ENCODE measurements at regions not wholly inside any gene's neighbourhood (a gene's known extent, or its start where the extent isn't known, plus 50 kb on each side); places are given as distances from the start of the nearest gene placed in this dataset.
"Not testable (repeated sequence)": the region's sequence is repeated elsewhere in the genome, so short reads cannot be mapped to it uniquely, and the experiment has no call there.

DNA sequence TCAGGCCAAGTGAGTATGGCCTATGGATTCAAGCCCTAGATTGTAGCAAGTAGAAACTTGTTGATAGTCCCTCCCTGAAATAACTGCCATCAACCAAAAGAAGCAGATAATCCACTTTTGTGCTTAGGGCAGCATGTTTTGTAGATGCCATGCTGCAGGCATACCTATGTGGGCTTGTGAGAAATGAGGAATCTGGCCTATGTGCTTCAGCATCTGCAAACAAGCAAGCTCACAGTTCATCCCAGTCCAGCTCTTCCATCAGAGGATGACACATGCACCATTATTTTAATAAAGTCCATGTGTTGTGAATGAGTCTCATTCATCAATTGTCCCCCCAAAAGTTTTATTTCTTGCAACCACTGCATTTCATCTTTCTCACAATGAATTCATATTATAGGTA is 421.9 kb upstream of the DIPK2B start:
- Mint-ChIP-seq H3K4me3 (no peak overlapping the region), H3K9me3 (peaks cover 4% of the 10 kb centered on the region), H3K27ac (no peak overlapping the region), H3K4me1 (no peaks in the 10 kb centered on the region), H3K27me3 (peaks cover 5% of the 10 kb centered on the region), H3K36me3 (no peaks in the 10 kb centered on the region)
- no peak for ATAC-seq (ENCODE audit: low read depth)
- no peak for DNase-seq
- POLR2A ChIA-PET = no interaction called here

DNA sequence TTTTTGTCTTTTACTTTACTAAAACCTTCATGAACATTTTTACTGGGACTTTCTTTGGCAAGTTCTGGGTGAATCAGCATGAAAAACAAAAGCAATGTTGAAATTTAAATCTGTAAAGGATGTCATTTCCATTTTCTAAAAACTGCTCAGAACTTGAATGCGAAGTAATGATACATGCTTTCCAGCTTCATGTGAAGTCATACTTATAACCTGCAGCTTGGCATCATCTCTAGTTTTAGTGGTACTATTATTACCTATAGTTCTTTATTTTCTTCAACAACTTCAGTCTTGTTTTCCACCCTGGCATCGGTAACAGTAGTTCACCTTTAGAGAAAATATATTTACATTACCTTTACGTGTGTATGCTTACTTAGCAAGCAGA is 421.4 kb upstream of the DIPK2B start:
- POLR2A ChIA-PET = no interaction called here
- DNase-seq (no peak), ATAC-seq (ENCODE audit: low read depth) (no peak)
- peaks cover 5% of the 10 kb centered on the region for H3K27me3 Mint-ChIP-seq
- H3K36me3 Mint-ChIP-seq = no peaks in the 10 kb centered on the region
- H3K27ac Mint-ChIP-seq = no peak overlapping the region
- H3K9me3 Mint-ChIP-seq = peaks cover 6% of the 10 kb centered on the region
- no peak overlapping the region for H3K4me3 Mint-ChIP-seq
- H3K4me1 Mint-ChIP-seq = no peaks in the 10 kb centered on the region

DNA sequence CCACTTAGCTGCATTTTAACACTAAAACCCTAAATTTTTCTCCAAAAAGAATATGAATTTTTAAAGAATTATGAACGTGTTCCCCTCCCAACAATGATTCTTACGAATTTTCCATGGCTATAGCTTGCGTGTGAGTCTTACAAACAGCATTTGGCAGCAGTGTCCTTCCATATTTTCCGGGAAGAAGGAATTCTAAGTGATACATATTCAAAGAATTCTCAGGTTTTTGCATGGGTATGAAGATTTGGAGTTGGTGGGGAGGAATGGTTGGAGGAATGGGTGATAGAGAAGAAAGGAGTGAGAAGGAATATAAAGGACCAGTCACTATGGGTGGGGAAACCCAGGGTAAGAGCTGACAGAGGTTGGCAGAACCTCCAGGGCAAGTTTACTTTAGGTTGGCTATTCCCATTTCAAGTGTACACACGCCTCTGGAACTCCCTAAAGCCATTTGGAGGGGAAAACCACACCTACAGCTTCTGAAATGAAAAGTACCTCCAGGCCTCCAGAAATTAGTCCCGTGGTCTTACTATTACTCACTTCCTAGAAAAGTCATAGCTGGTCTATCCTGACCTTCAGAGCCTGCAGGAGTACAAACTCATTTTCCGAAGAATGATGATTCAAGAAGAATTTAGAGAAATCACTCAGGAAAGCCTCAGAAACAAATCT is 420.8 kb upstream of the DIPK2B start:
- POLR2A ChIA-PET = no interaction called here

DNA sequence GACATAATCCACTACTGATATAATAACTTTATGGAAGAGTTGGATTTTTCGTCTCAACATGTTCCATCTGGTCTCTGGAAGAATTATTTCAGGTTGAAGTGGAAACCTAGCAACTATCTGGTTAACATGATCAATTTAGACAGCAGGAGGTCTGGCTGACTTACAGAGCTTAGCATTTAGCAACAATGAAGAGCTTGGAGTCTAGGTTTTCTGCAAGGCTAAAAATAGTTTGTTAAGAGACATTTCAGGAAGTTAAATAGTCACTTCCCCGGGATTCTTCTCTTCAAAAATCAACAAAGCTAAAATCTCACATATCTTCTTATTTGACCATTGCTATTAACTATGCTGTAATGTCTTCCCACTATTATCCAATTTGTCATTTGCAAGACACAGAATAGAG is 418.6 kb upstream of the DIPK2B start:
- Mint-ChIP-seq H3K36me3 (no peaks in the 10 kb centered on the region), H3K4me1 (no peaks in the 10 kb centered on the region), H3K9me3 (peaks cover 3% of the 10 kb centered on the region), H3K27me3 (peaks cover 5% of the 10 kb centered on the region), H3K4me3 (no peak overlapping the region), H3K27ac (no peak overlapping the region)
- ATAC-seq (ENCODE audit: low read depth) (no peak), DNase-seq (no peak)
- POLR2A ChIA-PET = no interaction called here

More for the DNA sequence above, 420.8 kb upstream of the DIPK2B start:
- no peaks in the 10 kb centered on the region for H3K4me1 Mint-ChIP-seq
- no peaks in the 10 kb centered on the region for H3K36me3 Mint-ChIP-seq
- no peak overlapping the region for H3K4me3 Mint-ChIP-seq
- H3K27ac Mint-ChIP-seq = no peak overlapping the region
- DNase-seq (no peak), ATAC-seq (ENCODE audit: low read depth) (no peak)
- peaks cover 5% of the 10 kb centered on the region for H3K27me3 Mint-ChIP-seq
- H3K9me3 Mint-ChIP-seq = peaks cover 6% of the 10 kb centered on the region

DNA sequence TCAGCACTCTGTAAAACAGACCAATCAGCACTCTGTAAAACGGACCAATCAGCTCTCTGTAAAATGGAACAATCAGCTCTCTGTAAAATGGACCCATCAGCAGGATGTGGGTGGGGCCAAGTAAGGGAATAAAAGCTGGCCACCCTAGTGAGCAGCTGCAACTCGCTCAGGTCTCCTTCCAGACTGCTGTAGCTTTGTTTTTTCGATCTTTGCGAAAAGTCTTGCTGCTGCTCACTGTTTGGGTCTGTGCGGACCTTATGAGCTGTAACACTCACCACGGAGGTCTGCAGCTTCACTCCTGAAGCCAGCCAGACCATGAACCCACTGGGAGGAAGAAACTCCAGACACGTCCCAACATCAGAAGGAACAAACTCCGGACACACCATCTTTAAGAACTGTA is 414.9 kb upstream of the DIPK2B start:
- H3K4me1 Mint-ChIP-seq; POLR2A ChIA-PET; H3K4me3 Mint-ChIP-seq; DNase-seq; H3K36me3 Mint-ChIP-seq; H3K27me3 Mint-ChIP-seq; H3K9me3 Mint-ChIP-seq; H3K27ac Mint-ChIP-seq; ATAC-seq (ENCODE audit: low read depth): not testable (repeated sequence)

DNA sequence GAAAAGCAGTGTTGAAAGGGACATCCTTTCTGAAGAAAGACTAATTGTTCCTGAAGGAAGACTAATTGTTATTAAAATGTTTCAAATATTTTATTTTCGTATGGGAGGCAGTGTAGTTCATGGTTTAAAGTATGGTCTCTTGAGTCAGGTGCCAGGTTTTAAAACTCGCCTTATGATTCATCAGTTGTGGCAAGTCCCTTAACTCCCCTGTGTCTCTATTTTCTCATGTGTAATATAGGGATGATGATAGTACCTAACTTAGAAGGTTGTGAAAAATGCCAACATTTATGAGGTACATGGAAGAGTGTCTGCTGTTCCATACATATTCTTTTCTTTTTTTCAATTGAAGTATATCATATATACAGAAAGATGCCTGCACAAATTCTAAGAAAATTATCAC is 414.2 kb upstream of the DIPK2B start:
- Mint-ChIP-seq H3K9me3 (peaks cover 5% of the 10 kb centered on the region), H3K27ac (no peak overlapping the region), H3K4me1 (no peaks in the 10 kb centered on the region), H3K4me3 (no peak overlapping the region), H3K27me3 (peaks cover 5% of the 10 kb centered on the region), H3K36me3 (no peaks in the 10 kb centered on the region)
- ATAC-seq (ENCODE audit: low read depth) (no peak), DNase-seq (no peak)
- POLR2A ChIA-PET = no interaction called here

DNA sequence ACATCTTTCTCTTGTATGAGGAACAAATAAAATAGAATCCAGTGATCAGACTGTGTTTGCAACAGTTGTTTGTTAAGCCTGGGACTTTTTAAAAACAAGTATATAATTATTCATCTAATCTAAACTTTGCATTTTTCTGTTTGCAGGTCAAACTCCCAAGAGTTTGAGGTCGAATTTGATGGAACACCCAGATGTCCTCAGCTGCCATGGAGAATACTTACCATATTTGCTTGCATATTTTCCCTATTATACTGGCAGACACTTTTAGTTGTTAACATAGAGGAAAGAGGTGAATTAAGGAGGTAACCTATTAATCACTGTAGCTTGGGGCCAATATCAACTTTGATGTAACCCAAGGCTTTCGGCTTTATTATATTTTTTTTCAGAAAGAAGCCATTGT is 401.5 kb upstream of the DIPK2B start:
- ATAC-seq (ENCODE audit: low read depth) (no peak), DNase-seq (no peak)
- POLR2A ChIA-PET = no interaction called here
- Mint-ChIP-seq H3K9me3 (peaks cover 1% of the 10 kb centered on the region), H3K27ac (no peak overlapping the region), H3K4me1 (no peaks in the 10 kb centered on the region), H3K36me3 (no peaks in the 10 kb centered on the region), H3K4me3 (no peak overlapping the region), H3K27me3 (peaks cover 2% of the 10 kb centered on the region)

DNA sequence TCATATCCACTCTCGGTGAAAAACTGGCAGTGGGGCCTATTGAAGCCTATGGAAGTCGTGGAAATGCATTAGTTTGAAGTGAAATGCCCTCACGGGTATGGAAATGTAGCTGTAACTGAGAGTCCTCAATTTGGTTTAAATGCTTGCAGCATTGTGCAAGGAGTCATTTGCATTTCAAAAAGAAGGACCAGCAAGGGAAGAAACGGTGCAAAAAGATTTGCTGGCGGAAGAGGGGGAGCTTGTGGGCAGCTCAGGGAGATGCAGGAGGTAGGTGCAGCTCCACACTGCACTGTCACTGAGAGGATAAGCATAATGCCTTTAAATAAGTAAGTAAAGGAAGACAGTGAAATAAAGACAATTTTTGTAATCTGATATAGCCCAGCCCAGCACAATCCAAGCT is 400.4 kb upstream of the DIPK2B start:
- H3K36me3 Mint-ChIP-seq = no peaks in the 10 kb centered on the region
- H3K9me3 Mint-ChIP-seq = peaks cover 1% of the 10 kb centered on the region
- peaks cover 2% of the 10 kb centered on the region for H3K27me3 Mint-ChIP-seq
- POLR2A ChIA-PET = no interaction called here
- ATAC-seq (ENCODE audit: low read depth) (no peak), DNase-seq (no peak)
- H3K4me3 Mint-ChIP-seq = no peak overlapping the region
- no peak overlapping the region for H3K27ac Mint-ChIP-seq
- no peaks in the 10 kb centered on the region for H3K4me1 Mint-ChIP-seq

DNA sequence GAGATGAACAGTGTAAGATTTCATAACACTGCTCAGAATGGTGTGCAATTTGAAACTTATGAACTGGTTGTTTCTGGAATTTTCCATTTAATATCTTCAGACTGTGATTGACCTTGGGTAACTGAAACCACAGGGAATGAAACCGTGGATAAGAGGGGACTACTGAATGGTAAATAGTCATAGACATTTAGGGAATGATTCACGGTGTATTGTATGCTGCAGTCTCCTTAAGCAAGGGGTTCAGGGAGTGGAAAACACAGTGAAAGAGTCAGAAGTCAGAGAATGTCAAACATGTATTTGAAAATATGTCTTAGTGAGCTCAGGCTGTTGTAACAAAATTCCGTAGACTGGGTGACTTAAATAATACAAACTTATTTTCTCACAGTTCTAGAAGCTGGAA is 398.2 kb upstream of the DIPK2B start:
- POLR2A ChIA-PET = no interaction called here
- ATAC-seq (ENCODE audit: low read depth) (no peak), DNase-seq (no peak)
- Mint-ChIP-seq H3K27ac (no peak overlapping the region), H3K27me3 (peaks cover 2% of the 10 kb centered on the region), H3K9me3 (no peaks in the 10 kb centered on the region), H3K36me3 (no peaks in the 10 kb centered on the region), H3K4me3 (no peak overlapping the region), H3K4me1 (no peaks in the 10 kb centered on the region)

DNA sequence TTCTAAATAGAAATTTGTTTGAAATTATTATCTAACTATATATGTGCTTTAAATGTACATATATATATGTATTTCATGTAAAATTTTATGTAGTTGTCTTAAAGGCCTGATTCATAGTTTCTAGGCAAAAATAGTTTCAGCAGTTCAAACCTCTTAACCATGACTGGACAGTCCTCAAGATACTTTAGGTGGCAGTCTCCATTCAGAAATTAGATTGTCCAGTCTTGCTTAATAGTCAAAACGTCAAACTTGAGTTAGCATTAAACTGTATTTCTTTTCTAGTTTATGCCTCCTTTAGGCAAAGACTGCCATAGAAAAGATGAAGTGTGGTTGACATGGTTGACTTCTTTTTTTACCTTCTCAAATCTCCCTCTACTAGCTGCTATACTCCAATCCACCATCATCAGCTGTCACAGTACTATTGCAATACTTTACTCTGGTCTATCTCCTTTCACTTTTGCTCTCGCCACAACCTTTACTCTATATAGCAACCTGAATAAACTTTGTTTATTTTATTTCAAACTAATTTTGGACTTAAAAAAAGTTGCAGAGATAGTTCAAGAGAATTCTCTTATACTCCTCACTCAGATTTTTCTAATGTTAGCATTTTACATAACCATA is 395.6 kb upstream of the DIPK2B start:
- POLR2A ChIA-PET = no interaction called here
- no peak for DNase-seq
- ATAC-seq (ENCODE audit: low read depth) = no peak
- Mint-ChIP-seq H3K27me3 (no peaks in the 10 kb centered on the region), H3K27ac (no peak overlapping the region), H3K36me3 (no peaks in the 10 kb centered on the region), H3K9me3 (no peaks in the 10 kb centered on the region), H3K4me1 (no peaks in the 10 kb centered on the region), H3K4me3 (no peak overlapping the region)

DNA sequence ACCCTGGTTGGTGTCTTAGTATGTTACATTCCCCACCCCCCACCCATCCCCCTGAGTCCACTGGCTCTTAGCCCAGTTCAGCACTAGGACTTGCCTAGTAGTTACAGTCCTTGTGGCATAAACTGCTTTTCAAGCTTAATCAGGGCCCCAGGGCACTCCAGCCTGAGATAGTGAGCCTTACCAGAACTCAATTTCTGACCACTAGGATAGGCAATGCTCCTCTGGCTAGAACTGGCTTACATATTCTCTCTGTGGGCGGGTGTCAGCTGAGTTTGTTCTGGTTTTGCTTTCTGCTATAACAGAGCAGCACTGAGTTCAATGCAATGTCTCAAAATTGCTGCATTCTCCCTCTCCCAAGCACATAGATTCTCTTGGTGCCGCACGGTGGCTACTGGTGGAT is 391.4 kb upstream of the DIPK2B start:
- Mint-ChIP-seq H3K4me1 (no peaks in the 10 kb centered on the region), H3K9me3 (peaks cover 3% of the 10 kb centered on the region), H3K4me3 (no peak overlapping the region), H3K36me3 (no peaks in the 10 kb centered on the region), H3K27me3 (peaks cover 2% of the 10 kb centered on the region), H3K27ac (no peak overlapping the region)
- ATAC-seq (ENCODE audit: low read depth) (no peak), DNase-seq (no peak)
- POLR2A ChIA-PET = no interaction called here

DNA sequence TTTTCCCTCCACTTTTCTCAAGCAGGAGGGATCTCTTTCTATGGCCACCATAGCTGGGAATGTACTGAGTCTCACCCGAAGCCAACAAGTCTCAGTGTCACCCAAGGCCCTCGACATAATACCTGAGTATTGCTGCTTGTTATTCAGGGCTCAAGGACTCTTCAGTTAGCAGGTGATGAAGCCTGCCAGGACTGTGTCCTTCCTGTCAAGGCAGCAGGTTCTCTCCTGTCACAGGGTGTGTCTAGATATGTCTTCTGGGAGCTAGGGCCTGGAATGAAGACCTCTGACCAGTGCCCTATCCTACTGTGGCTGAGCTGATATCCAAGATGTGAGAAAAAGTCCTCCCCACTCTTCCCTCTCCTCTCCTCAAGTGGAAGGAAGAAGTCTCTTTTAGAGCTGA is 391.0 kb upstream of the DIPK2B start:
- DNase-seq (no peak), ATAC-seq (ENCODE audit: low read depth) (no peak)
- Mint-ChIP-seq H3K27me3 (peaks cover 5% of the 10 kb centered on the region), H3K9me3 (peaks cover 3% of the 10 kb centered on the region), H3K36me3 (no peaks in the 10 kb centered on the region), H3K27ac (no peak overlapping the region), H3K4me1 (no peaks in the 10 kb centered on the region), H3K4me3 (no peak overlapping the region)
- POLR2A ChIA-PET = no interaction called here

DNA sequence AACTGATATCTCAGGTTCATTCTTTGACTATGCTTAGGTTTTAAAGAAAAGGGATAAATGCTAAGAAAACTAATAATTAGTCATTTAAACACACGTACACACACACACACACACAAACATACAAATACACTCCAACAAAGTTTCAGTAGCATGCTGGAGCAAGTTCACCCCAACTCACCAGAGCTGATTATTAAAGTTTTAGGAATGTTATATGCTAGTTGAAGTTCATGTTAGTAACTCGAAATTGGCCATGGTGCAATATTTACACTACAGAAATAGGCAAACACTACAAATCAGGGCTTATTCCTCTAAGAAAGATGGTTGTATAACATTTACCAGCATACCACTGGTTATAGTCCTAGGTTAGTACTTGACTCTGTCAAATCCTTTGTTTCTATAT is 384.0 kb upstream of the DIPK2B start:
- DNase-seq (no peak), ATAC-seq (ENCODE audit: low read depth) (no peak)
- POLR2A ChIA-PET = no interaction called here
- Mint-ChIP-seq H3K4me3 (no peak overlapping the region), H3K36me3 (peaks cover 4% of the 10 kb centered on the region), H3K9me3 (peaks cover 5% of the 10 kb centered on the region), H3K27ac (no peak overlapping the region), H3K27me3 (peaks cover 5% of the 10 kb centered on the region), H3K4me1 (peaks cover 2% of the 10 kb centered on the region)

DNA sequence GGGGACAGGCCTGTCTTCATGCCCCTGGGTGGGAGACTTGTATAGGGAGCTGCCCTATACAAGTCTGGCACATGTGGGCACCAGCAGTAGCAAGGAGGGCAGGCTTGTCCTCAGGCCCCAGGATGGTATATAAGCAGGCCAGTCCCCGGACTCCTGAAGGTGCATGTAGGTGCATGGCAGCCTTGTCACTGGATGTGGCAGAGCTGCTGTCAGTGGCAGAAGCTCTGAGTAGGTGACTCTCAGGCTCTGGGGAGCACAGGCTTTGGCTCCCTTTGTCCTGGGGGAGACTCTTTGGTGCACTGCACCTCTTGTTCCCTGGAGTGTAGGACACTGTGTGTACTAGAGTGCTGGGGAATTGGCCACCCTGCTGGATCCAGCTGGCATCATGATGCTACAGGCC is 376.7 kb upstream of the DIPK2B start:
- Mint-ChIP-seq H3K4me1 (peaks cover 2% of the 10 kb centered on the region), H3K4me3 (no peak overlapping the region), H3K36me3 (peaks cover 5% of the 10 kb centered on the region), H3K9me3 (peaks cover 6% of the 10 kb centered on the region), H3K27me3 (peaks cover 2% of the 10 kb centered on the region), H3K27ac (no peak overlapping the region)
- no peak for DNase-seq
- no peak for ATAC-seq (ENCODE audit: low read depth)
- POLR2A ChIA-PET = no interaction called here

DNA sequence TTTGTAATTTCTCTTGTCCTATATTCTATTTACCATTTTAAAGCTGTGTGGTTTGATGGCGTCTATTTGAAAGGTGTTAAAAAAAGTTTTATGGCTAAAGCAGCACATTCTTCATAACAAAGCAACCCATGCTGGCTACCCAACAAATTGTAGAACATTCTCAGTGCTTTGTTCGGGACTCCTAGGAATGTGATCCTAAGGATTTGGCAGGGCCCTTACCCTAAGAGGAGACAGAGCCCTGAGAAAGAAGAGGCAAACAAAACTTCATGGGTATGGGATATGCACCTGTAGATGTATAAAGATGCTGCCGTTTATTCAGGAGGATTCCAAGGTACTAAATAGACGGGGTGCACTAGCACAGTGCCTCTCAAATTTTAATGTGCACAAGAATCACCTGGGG is 370.8 kb upstream of the DIPK2B start:
- Mint-ChIP-seq H3K4me1 (no peaks in the 10 kb centered on the region), H3K9me3 (no peaks in the 10 kb centered on the region), H3K27me3 (peaks cover 2% of the 10 kb centered on the region), H3K36me3 (no peaks in the 10 kb centered on the region), H3K4me3 (no peak overlapping the region), H3K27ac (no peak overlapping the region)
- POLR2A ChIA-PET = no interaction called here
- ATAC-seq (ENCODE audit: low read depth) (no peak), DNase-seq (no peak)
